ENCODE measurements at regions not wholly inside any gene's neighbourhood (a gene's known extent, or its start where the extent isn't known, plus 50 kb on each side); places are given as distances from the start of the nearest gene placed in this dataset.

DNA sequence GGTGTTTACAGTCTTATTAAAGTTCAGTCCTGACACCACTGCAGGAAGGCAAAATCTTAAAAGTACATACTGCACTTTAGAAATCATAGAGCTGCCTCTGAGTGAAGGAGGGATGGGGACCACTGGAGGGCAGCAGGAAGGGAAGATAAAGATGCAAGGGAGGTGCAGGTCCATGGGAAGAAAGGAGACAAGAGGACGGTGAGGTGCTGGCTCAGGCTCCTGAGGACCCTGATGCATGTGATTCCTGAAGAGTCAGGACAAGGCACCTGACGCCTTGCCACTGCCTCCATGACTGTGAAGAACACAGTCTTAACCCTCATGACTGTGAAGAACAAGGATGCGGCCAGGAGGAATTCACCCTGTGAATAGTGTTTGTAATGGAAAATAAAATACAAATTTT, 116.2 kb upstream of the NPAS2 start:
- no peak for TF ChIP-seq TARDBP (IDR thresholded peaks at IDR 0.05)
- no peak for TF ChIP-seq FOXM1 (IDR thresholded peaks at IDR 0.05; ENCODE audit: borderline replicate concordance)
- TF ChIP-seq BHLHE40 (IDR thresholded peaks at IDR 0.05; ENCODE audit: borderline replicate concordance) = no peak
- TF ChIP-seq, protein P1, sequence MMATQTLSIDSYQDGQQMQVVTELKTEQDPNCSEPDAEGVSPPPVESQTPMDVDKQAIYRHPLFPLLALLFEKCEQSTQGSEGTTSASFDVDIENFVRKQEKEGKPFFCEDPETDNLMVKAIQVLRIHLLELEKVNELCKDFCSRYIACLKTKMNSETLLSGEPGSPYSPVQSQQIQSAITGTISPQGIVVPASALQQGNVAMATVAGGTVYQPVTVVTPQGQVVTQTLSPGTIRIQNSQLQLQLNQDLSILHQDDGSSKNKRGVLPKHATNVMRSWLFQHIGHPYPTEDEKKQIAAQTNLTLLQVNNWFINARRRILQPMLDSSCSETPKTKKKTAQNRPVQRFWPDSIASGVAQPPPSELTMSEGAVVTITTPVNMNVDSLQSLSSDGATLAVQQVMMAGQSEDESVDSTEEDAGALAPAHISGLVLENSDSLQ (IDR thresholded peaks at IDR 0.05) = no peak
